Breast epithelium (tissue), 3 donors: ENCODE measurements at regions not wholly inside any gene's neighbourhood (a gene's known extent, or its start where the extent isn't known, plus 50 kb on each side); places are given as distances from the start of the nearest gene placed in this dataset.

Source experiments
- POLR2AphosphoS5 ChIP-seq, 3 donors: sonication (generic); formaldehyde crosslinking; IDR thresholded peaks; one replicate each; pipeline ENCODE4 v1.6.1; 2017; ENCODE audit warnings: antibody characterized with exemption in 3 of 3
- TF ChIP-seq, protein P1 (sequence below), 3 donors: fragments of 450-650 bp; IDR thresholded peaks; one replicate each; pipeline ENCODE4 v1.5.1; 2016 to 2017; ENCODE audit warnings: antibody characterized with exemption in 3 of 3, mild to moderate bottlenecking in 3 of 3, moderate library complexity in 3 of 3

DNA sequence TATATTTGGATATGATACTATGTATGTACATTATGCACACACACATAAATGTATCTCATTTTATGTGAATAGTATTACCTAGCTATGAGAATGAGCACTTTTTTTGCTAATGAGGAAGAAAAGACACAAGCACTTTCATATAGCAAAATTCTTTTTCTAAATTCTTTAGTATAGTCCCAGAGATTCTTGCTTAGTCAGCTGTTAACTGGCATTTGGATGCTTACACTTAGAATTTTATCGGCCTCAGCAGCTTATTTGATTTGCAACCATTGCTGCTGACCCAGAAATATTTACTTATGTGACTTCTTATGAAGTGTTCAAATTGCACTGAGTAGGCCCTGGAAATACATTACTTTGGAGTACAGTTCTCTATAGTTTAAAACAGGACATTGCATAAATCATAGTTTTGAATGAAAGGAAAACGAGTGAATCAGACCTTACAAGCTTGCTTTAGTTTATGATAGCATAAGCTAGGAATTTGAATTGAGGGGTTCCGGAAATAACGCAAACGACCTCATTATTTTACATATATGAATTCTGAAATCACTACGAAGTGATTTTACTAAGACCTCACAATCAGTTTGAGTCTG lies 653.9 kb upstream of the NEGR1 start:
- TF ChIP-seq, protein P1, sequence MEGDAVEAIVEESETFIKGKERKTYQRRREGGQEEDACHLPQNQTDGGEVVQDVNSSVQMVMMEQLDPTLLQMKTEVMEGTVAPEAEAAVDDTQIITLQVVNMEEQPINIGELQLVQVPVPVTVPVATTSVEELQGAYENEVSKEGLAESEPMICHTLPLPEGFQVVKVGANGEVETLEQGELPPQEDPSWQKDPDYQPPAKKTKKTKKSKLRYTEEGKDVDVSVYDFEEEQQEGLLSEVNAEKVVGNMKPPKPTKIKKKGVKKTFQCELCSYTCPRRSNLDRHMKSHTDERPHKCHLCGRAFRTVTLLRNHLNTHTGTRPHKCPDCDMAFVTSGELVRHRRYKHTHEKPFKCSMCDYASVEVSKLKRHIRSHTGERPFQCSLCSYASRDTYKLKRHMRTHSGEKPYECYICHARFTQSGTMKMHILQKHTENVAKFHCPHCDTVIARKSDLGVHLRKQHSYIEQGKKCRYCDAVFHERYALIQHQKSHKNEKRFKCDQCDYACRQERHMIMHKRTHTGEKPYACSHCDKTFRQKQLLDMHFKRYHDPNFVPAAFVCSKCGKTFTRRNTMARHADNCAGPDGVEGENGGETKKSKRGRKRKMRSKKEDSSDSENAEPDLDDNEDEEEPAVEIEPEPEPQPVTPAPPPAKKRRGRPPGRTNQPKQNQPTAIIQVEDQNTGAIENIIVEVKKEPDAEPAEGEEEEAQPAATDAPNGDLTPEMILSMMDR (IDR thresholded peaks at IDR 0.05), result no peak
- no peak for TF ChIP-seq POLR2AphosphoS5 (IDR thresholded peaks at IDR 0.05)
